EH (cell line): ENCODE measurements at regions not wholly inside any gene's neighbourhood (a gene's known extent, or its start where the extent isn't known, plus 50 kb on each side); places are given as distances from the start of the nearest gene placed in this dataset.
A peak's percentile ranks its signal among the peaks of the same experiment; 100 is the strongest.

ENCODE experiments used
- DNase-seq: peaks from one replicate; pipeline ENCODE4 v3.0.0-alpha.2; 2015; ENCODE audit warnings: low read depth

GRCh38 chr6:129778793-129779192 lies 68.8 kb upstream of the ARHGAP18 start:
- no peak for DNase-seq

DNA sequence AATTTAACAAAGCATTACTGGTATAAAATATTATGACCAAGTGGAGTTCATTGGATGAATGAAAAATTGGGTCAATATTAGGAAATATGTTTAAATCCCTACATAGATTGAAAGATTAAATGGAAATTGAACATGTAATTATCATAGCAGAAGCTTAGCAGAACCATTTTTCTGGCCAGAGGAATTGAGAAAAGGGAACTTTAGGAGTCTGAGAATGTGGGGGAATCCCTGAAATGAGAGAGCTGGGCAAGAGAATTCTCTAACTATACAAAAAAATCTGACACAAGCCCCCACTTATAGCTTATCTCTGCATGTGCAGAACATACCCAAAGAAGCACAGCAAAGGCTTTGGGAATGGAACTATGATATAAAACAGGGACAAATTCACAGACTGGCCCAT lies 67.4 kb upstream of the ARHGAP18 start:
- DNase-seq: no peak

DNA sequence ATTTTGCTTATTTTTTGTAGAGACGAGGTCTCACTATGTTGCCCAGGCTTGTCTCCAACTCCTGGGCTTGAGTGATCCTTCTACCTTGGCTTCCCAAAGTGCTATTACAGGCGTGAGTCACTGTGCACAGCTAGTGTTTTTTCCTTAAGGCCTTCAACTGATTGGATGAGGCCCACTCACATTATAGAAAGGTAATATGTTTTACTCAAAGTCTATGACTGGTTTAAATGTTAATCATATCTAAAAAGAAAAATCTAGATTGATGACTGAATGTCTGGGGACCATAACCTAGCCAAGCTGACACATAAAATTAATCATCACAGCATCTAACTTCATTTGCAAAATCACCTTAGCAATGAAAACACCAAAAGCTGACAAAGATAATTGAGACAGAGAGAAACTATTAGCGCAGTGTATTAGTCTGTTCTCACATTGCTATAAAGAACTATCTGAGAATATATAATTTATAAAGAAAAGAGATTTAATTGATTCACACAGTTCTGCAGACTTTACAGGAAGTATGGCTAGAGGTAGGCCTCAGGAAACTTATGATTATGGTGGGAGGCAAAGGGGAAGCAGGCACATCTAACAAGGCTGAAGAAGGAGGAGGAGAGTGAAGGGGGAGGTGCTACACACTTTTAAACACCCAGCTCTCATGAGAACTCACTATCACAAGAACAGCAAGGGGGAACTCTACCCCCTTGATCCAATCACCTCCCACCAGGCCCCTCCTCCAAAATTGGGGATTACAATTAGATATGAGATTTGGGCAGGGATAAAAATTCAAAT lies 66.8 kb upstream of the ARHGAP18 start:
- no peak for DNase-seq

DNA sequence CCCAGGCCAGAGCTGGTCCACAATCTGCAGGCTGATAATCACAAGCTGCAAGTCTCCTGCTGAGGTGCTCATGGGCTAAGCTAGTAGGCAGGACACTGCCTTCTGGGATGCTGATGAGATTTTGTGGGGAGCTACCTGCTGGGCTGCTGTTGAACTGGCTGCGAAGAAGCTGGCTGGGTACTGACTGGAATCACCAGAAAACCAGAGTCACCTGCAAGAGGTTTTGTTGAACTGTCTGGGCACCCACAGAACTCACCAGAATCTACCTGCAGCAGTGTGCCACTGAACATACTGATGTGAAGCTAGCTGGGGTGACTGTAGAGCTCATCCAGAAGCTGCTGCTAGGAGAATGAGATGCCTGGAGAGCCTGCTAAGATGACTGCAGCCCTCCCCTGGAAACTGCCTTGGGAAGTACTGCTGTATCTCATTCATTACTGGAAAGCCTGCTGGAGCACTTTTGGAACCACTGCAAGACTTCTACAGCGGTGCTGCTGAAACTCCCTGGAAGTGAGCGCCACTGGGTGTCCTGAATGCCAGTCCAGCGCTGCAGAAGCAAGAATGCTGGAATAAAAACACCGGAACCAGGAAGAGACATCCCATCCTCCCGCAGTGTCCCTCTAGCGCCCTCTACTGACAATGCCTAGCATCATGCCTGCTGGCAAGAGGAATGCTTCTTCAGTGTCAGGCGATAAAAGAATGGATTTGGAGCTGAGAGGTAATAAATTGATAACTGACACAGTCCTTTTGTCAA lies 64.9 kb upstream of the ARHGAP18 start:
- DNase-seq: peak; percentile 86

DNA sequence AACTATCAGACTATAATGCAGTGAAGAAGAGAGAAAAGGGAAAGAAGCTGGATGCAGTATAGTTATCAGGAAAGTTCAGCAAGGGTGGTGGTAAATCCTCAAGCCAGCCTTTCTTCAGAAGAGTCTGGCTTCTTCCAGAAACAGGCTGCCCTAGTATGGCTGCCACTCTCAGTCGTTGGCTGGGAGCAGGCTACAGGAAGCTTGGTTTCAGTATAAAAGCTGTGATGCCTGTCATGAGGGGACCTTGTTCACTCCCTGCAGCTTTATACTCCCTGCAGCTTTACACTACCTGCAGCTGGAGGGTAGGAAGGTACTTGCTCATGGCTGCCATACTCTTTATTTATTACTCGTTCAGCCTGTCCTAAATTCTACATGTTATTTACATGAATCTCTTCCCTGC lies 63.3 kb upstream of the ARHGAP18 start:
- no peak for DNase-seq

- DNase-seq: no peak
These were observed 61.7 kb upstream of the ARHGAP18 start for GRCh38 chr6:129771678-129772077.

- no peak for DNase-seq
These were observed 58.0 kb upstream of the ARHGAP18 start for GRCh38 chr6:129767776-129768485.

GRCh38 chr6:129766959-129767728 lies 57.2 kb upstream of the ARHGAP18 start:
- DNase-seq: peak; percentile 66

DNA sequence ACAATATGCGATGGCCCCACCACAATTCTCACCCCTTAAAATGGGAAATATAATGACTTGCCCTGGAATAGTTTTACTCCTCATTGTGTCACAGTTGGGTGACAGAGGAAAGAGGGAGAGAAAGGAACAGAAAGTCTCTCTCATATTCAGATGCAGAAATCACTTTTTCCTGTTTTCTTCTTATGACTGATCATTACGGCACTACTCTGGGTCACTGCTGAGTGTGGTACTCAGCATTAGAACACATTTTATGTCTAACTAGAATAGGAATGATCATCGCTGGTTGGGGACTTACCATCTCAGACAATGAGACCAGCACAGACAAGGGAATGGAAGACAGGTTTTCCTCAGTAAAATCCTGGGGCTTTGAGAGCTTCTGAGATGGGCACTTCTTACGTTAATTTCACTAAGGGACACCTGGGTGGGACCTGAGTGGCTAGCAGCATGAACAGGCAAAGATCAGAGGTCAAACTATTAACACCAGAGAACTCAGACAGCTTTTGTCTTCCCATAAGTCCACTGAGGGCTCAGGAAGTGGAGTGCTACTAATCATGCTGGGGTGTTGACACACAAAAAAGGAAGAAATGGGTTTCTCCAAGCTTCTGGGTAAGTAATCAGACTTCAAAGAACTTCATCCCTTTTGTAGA lies 54.9 kb upstream of the ARHGAP18 start:
- no peak for DNase-seq

GRCh38 chr6:129759796-129760605 lies 50.0 kb upstream of the ARHGAP18 start:
- peak; percentile 89 for DNase-seq
